Stimulated activated CD8-positive, alpha-beta memory T cell treated with anti-CD3 and anti-CD28 coated beads, Interleukin-15, amount 100 ng/mL, for 24 hours (primary cell): ENCODE measurements at regions not wholly inside any gene's neighbourhood (a gene's known extent, or its start where the extent isn't known, plus 50 kb on each side); places are given as distances from the start of the nearest gene placed in this dataset.

Experiments
- DNase-seq: peaks from one replicate; pipeline ENCODE4 v3.0.0-alpha.2; 2020; ENCODE audit warnings: low read depth

DNA sequence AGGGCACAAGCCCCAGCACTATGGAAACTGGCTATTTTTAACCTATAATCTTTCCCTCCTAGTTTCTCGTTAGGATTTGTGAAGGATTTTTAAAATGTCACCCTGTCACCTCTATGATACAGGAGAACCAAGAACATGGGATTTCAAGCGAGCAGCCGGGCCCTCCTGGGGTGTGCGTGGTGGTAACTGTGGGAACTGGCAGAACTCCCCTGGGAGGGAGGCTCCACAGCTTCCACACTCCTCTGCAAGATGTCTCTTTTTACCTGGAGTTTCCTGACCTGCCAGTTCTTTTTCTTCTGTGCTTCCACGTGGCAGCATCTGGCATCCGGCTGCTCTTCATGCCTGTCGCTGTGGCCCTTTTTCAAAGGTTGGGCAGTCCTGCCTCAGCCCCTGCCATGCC is 386.3 kb upstream of the MYT1L start:
- DNase-seq = no peak

DNA sequence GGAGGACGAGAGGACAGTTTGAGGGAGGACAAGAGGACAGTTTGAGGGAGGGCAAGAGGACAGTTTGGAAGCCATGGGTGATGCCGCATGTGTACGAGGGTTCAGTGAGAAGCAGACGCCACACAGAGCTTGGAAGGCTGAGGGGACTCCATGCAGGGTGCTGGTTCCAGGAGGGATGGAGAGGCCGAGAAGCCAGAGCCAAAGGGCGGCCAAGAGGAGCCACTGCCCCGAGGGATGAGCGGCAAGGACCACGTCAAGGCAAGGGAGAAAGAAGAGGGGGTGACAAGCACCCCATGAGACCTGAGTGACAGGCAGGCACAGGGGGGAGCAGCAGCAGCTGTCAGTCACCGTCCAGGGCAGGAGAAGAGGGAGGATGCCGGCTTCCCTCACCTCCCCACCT is 385.7 kb upstream of the MYT1L start:
- DNase-seq = no peak

DNA sequence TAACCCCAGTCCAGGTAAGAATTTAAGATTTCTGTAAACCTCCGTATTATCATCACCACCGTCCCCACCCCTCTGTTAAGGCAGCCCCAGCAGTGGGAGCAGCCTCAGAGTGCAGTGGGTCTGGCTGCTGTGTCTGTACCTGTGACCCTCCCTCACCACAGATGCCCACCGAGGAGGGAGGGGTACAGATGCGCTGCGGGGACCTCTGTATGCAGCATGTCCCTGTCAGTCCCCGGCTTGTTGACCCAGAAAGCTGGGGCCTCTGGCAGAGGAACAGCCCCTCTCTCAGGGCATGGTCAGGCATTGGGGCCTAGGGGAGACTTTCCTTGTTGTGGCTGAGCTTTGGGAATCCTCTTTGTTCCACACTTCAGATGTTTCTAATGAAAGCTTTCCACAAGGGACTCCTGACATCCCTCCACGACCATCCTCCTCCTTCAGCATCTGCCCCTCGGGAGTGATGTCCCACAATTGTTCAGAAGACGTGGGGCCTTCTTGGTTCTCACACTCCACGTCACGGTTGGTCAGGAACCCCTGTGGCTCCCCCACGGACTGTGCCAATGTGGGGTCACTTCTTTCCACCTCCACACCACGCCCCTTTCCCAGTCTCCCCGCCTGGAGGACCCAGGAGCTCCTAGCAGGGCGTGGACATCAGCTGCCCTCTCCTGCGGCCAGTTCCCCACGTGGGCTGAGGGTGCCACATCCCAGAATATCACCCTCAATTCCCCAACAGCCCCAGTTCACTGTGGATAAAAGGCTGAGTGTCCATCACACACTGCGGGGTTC is 384.2 kb upstream of the MYT1L start:
- no peak for DNase-seq

DNA sequence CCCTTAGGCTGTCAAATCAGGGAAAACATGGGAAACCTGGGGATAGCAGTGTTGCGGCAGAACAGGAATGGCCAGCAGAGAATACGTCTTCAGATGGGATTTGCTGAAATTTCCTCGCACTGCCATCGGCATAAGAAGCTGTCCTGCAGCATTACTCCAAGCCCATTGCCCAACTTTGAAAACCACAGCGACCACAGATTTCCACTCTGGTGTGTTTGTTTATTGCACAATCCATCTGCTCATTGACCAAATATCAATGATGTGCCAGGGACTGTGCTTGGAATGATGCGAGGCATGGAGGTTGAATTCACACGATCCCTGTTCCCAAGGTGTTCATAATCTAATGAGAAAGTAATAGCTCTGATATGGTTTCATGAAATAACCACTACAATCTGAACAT is 383.3 kb upstream of the MYT1L start:
- DNase-seq = no peak

DNA sequence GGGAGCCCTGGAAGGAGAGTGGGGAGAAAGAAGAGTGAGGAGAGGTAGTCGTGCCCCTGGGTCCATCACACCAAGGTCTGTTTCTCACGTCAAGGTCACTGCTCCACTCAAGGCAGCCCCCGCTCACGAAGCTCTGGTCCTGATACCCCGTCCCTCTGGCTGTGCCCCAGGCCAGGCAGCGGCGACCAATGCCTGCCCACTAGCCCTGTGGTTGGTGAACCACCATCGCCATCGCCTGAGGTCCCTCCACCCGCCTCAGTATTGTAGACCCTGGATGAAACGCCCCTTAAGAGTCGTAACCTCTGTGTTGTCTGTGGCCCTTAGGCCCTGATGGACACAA is 378.3 kb upstream of the MYT1L start:
- DNase-seq = no peak

DNA sequence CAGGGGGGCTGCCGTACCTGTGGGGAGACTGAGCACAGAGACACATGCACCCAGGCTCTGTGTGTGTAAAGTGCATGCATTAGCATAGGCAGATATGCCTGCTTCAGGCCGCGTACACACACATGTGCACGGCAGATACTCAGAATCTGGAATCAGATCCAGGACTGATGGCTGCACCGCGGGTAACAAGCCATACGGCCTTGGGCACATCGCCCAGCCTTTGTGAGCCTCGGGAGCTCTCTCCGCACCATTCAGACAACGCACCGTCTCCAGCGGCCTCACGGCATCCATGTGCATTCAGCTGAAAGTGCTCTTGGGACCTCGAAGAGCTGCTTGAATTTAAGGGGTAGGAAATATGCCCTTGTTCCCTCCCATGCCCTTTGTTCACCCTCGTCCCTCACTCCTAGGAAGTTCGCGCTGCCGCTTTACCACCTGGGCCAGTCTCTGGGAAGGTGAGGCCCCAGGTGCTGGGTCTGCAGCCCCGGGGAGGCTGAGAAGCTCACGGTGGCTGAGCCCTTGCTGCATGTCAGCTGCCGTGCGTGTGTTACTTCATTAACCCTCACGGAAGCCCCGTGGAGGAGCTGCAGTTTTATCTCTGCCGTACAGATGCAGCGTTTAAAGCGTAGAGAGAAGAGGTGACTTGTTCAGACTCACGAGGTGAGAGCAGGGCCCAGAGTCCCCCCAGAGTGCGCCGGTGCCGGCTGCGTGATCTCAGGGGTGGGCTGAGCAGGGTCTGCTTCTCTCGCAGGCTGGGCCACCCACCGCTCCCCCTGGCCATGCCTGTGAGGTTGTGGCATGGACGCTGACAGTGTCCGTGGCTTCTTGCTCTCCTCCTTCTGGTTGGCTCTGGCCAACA is 377.7 kb upstream of the MYT1L start:
- no peak for DNase-seq

DNA sequence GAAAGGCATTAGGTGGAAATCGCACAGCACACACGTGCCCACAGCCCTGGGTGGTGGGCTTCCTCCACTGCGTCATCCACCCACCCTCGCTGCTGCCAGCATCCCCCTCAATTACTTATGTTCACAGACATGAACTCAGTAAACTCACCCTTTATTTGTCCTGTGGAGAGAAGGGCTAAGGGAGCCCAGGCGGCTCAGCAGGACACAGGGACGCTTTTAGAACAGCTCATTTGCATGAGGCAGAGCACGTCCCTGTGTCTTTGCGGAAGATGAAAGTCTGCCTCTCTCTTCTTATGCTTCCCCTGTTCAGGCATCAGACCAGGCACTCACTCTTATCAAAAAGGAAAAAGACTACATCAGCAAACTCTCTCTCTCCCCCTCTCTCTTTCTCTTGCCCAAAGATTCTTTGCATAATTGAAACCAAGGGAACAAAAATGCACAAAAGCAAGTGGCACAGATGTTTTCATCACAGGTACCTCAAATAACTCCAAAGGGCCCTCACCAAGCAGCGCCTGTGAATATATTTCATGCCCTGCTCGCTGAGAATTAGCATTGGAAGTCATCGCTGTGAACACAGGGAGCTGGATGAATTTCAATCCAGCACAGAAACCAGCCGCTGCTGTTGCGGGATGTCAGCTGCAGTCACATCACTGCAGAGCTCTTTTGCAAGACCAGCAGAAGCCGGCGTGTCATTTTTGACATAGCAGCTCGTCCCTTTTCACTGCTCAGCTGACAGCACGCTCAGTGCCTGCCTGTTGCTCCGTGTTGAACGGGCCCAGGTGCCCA is 376.3 kb upstream of the MYT1L start:
- no peak for DNase-seq

DNA sequence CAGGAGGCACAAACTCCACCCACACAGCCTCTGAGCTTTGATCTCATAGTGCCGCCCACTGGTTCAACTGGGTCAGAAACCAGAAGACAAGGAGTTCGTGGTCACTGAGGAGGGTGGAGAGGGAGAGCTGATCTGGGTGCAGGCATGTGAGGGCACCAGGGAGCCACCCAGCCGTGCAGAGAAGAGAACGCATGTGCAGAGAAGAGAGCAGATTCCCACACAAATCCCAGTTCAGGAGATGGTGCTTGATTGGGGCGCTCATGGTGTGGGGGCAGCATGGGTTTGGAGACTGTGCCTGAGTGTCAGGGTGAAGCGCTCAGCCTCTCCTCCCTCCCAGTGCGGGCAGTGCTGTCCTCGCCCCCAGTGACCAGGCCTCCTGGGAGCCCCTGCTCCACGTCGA is 375.2 kb upstream of the MYT1L start:
- DNase-seq = no peak

DNA sequence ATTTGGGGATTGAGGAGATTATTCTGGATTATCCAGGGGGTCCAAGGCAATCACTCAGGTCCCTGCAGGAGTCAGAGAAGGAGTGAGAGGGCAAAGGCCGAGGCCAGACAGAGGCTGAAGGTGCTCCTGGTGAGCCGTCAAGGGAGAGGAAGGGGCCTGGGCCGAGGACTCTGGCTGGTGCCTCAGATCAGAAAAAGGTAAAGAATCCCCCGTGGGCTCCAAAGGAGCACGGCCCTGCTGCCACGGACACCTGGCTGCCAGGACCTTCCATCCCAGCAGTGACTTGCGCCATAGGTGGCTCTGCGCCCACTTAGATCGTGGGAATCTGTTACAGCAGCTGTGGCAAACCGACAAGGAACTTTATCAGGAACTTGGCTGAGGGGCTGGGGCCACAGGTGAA is 374.8 kb upstream of the MYT1L start:
- DNase-seq = no peak

DNA sequence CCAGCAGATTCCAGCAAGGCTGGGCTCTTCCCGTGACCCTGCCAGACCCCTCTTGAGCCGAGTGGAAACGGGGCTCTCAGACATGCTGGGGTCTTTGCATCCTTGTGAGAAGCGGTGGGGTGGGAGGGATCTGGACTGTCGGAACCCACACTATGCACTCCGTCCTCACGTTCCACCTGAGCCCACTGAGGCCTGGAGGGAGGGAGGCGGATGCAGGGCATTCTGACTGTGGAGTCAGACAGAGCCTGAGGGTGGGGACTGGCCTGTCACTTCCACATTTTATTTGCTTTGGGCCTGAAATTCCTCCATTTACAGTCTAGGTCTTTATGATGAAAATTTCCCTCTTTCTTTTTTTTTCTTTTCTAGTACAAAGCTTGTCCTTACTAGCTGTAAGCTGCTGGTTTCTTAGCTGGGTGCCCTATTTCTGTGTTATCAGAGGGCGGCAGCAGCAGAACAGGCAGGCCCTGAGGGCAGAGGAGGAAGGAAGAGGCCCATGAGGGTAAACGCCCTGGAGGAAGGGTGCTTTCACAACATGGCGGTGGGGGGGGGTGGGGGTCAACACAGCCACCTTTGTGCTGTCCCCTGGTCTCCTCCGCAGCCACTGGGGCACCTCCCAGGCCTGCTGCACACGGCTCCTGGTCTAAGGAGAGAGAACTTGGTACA is 373.5 kb upstream of the MYT1L start:
- DNase-seq = no peak

DNA sequence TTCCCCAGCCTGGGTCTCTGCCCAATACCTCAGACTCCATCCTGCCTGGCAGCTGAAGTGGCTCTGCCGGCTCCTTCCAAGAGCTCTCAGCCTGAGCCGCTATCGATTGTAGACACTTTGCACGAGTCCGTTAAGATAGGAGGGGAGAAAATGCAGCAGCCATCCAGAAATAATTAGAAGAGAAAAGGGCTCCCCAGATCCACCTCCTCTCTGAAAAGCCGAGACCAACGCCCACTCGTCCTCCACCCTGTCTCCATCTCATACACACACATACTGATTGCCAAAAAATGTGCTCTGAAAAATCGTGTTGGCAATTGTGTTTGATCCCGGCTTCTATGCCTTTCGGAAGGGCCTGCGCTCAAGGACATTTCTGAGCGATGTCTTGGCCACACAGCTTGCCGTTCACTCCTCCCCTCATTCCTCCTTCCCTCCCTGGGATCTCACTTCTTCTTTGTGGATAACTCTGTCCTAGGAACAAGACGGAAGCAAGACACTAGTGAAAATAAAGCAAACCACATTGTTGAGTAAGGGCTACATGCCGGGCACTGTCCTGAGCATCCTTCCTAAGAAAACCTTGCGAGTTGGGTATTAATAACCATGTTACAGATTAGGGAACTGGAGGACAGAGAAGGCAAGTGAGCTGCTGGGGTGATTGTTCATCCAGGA is 372.8 kb upstream of the MYT1L start:
- no peak for DNase-seq

DNA sequence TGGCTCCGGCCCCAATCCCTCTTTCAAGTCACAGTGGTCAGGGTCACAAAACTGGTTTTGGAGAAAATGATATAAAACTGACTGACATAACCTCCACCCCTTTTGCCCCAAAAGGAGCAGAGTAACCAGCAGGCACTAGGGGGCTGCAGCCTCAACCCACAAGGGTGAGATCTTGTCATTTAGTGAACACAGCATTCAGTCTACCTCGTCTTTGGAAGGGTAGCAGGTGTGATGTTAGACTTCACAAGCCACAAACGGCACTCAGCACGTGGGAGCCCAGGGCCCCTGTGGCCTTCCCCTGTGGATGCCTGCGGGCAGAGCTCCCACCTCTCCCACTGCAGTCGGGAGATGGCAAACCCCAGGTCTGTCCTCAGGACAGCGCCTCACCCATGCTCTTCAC is 372.1 kb upstream of the MYT1L start:
- DNase-seq = no peak

DNA sequence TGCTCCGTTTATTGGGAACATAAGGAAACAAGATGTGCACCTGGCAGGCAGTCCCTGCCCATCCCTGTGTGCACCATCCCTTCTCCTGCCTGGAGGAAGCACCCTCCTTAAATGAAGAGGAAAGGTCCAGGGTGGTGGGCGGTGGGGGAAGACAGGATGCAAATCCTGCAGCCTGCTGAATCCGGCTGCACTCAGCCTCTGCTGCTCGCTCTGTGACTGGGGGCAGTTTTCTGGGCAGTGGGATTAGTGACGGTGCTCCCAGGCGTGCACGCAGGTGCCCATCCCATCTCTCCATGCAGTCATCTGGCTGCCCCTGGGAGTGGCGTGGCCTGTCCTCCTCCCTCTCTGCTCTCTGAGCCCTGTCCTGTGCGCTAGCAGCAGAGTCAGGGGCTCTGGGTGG is 371.3 kb upstream of the MYT1L start:
- no peak for DNase-seq

DNA sequence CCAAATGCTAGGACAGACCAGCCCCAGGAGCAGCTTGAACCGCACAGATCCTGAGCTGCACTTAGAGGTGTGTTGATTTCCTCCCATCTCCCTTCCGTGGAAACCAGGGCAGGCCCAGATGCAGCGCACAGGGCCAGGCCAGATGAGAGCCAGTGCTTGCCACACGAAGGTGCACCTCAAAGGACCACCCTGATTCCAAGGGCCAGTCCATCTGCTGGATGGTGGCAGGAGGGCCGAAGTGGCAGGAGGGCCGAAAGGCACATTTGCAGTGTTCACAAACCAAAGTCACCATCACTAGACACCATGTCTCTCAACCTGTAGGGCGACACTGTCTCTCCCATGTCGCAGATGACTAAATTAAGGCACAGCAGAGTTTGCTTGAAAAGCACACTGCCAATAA is 370.7 kb upstream of the MYT1L start:
- DNase-seq = no peak

DNA sequence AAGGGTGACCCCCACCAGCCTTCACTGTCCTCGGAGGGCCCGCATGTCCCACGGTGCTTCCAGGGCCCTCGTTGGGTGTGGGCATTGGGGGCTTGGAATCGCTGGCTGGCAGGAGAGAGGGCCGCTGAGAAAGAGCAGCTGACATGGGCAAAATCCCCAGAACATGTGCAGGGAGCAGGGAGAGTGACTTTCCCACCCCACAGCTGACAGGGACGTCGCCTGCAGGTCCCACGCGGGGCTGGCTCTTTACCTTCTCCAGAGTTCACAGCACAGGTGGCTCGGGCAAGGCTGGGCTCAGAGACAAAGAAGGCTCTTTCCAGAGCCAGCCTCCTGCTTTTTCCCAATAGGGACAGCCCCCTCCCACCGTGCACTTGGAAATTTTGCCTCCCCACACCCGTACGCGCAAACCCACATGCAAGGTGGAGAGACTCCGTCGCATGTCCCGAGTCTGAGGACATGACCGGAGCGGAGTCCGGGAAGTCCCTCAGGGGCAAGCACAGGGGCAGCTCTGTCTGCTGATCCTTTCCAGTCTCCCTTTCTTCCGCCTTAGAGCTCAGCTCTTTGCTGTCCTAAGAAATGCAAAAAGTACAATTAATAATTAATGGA is 370.2 kb upstream of the MYT1L start:
- no peak for DNase-seq

DNA sequence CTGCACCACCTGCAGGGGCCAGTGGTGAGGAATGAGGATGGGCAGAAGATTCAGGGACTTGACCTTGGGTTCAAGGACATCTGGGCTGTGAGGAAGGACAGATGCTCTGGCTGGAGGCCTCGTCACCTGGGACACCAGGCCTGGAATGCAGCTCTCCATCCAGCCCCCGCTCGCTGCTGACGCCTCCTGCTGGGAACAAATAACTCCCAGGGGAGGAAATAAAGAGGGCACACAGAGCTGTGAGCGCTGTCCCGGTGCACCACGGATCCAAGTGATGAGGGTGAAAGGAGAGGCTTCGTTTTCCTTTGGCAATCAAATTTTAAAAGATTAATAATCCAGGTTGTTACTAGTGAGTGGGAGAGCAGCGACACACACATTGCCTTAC is 368.0 kb upstream of the MYT1L start:
- no peak for DNase-seq

DNA sequence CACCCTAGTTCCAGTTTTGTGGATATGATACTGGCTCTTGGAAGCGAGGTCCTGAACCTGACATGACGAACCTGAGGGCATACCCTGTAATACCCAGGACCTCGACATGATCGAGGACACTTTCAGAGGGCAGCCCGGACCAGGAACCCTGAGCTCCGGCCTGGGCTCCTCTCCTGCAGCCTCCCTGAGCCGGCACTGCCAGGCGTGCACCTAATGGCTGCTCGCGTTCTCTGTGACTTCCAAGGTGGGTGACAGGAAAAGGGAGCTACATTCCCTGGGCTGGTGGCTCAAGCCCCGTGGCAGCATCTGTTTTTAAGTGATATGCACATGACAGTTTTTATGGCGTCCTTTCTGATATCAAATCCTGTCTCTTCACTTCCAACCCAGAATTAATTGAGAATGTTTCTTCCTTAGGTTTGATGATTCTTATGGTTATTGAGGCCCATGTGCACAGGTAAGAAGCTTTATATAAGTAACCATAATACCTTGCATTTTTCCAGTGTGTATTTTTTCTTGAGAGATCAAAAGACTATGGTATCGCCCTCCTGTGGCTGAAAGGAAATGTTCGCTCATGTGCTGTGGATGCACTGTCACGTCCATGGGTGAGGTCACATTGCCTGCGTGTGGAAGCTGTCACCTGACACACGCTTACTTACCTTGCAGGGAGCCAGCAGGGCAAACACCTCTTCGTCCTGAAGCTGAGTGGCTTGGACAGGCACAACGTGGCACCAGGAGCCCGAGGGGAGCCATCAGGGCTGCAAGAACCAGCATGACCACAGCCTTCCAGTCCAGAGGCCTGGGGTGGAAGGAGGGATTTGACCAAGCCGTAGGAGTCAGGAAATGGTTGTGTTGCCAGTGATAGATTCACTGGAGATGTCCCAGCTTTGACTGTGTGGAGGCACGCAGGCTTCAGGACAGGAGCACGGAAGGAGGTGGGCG is 367.4 kb upstream of the MYT1L start:
- no peak for DNase-seq

DNA sequence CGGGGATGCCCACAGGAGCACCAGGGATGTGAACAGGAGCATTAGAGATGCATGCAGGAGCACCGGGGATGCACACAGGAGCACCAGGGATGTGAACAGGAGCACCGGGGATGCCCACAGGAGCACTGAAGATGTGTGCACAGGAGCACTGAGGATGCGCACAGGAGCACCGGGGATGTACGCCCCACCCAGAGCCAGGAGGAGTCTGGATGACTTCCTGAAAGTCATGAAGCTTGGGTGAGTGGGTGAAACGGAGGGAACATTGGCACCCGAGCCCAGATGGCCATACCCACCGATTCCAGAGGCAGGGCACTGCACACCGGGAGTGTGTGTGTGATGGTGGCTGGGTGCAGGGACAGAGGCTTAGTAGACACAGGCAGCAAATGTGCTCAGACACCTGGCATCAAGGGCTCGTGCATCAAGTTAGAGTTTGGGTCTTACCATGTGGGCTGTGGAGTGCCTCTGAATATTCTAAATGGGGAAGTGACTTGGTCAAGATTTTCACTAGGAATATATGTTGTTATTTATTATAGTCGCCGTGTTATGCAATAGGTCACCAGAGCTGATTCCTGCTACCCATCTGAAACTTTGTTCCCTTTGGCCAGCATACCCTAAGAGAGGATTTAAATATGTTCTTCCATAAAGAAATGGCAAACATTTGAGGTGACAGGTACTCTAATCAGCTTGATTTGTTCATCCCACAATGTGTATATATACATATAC is 365.8 kb upstream of the MYT1L start:
- DNase-seq = no peak

DNA sequence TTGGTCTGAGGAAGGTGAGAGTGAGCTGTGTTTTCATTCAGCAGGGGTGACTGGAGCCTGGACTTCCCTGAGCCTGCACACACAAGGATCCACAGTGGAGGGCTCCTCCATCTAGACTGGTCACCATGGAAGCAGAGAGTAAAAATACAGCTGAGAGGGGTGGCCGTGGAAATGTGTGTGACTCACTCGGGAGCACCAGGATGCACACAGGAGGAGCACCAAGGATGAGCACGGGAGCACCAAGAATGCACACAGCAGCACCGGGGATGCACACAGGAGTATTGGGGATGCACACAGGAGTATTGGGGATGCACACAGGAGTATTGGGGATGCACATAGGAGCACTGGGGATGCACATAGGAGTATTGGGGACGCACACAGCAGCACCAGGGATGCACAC is 365.2 kb upstream of the MYT1L start:
- DNase-seq = no peak

DNA sequence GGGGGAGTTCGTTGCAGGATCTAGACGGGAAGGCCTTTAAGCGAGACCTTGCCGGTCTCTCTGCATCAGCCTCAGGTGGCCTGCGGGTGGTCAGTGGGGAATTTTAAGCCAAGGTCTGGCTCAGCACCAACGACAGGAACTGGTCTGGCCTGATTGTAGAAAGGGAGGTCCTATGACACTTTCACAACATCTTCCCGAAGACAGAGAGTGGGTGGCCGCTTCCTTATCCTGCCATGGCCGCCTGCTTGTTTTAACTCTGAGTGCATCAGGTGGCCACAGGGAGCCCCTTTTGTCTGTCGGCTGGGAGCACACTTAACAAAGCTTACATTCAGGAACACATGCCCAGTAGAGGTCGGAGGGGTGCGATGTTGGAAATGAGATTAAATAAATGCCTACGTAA is 363.7 kb upstream of the MYT1L start:
- no peak for DNase-seq
